GM12891 (cell line): ENCODE measurements at regions not wholly inside any gene's neighbourhood (a gene's known extent, or its start where the extent isn't known, plus 50 kb on each side); places are given as distances from the start of the nearest gene placed in this dataset.

ENCODE experiments used
- PAX5 ChIP-seq: IDR thresholded peaks from 2 replicates; pipeline ENCODE4 v1.6.1; 2011; ENCODE audit warnings: low read length, moderate library complexity, mild to moderate bottlenecking; ENCODE audit not compliant: insufficient read depth, severe bottlenecking
- POLR2A ChIP-seq: IDR thresholded peaks from 2 replicates; pipeline ENCODE4 v1.6.1; 2011; ENCODE audit warnings: low read depth, low read length, control low read depth
- POLR2AphosphoS5 ChIP-seq: IDR thresholded peaks from 2 replicates; pipeline ENCODE4 v1.6.1; 2011; ENCODE audit warnings: low read depth, low read length, control low read depth
- SPI1 ChIP-seq: IDR thresholded peaks from 2 replicates; pipeline ENCODE4 v1.6.1; 2011; ENCODE audit warnings: low read depth, low read length, control low read depth
- TAF1 ChIP-seq: IDR thresholded peaks from 2 replicates; pipeline ENCODE4 v1.6.1; 2011; ENCODE audit warnings: low read depth, low read length, control low read depth

GRCh38 chr11:119797736-119798135 is 68.7 kb upstream of the NECTIN1 start:
- TF ChIP-seq POLR2A (no peak), POLR2AphosphoS5 (no peak), SPI1 (no peak), TAF1 (no peak), PAX5 (no peak)
